B cell (primary cell): ENCODE measurements at regions not wholly inside any gene's neighbourhood (a gene's known extent, or its start where the extent isn't known, plus 50 kb on each side); places are given as distances from the start of the nearest gene placed in this dataset.

Experiments
- EZH2 ChIP-seq: IDR thresholded peaks from 2 replicates; pipeline ENCODE4 v1.6.1; 2012; ENCODE audit warnings: borderline replicate concordance, low read depth, mild to moderate bottlenecking, moderate library complexity, low read length; ENCODE audit not compliant: insufficient read depth, poor library complexity, severe bottlenecking
- TF ChIP-seq, protein P1 (sequence below): fragments of 200-600 bp; IDR thresholded peaks from one replicate; pipeline ENCODE4 v1.8.0; 2022; ENCODE audit warnings: antibody characterized with exemption, mild to moderate bottlenecking

DNA sequence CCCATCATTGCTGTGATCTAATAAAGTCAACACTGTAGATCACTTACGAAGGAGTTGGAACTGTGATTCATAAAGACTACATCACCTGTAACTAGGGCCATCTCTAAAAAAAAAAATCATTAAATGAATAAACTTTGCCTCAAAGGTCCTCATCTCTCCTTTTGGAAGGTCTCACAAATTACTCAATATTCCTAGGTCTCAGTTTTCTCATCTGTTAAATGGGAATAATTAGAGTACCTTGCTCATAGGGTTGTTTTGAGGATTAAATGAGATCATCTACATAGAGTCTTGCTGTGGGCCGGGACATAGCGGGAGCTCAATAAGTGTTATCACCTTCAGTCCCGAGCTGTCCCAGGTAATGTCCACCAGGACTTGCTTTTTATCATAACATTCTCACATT lies 335.1 kb upstream of the PROK2 start:
- no peak for TF ChIP-seq EZH2
- TF ChIP-seq, protein P1, sequence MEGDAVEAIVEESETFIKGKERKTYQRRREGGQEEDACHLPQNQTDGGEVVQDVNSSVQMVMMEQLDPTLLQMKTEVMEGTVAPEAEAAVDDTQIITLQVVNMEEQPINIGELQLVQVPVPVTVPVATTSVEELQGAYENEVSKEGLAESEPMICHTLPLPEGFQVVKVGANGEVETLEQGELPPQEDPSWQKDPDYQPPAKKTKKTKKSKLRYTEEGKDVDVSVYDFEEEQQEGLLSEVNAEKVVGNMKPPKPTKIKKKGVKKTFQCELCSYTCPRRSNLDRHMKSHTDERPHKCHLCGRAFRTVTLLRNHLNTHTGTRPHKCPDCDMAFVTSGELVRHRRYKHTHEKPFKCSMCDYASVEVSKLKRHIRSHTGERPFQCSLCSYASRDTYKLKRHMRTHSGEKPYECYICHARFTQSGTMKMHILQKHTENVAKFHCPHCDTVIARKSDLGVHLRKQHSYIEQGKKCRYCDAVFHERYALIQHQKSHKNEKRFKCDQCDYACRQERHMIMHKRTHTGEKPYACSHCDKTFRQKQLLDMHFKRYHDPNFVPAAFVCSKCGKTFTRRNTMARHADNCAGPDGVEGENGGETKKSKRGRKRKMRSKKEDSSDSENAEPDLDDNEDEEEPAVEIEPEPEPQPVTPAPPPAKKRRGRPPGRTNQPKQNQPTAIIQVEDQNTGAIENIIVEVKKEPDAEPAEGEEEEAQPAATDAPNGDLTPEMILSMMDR: no peak
